Ishikawa (cell line): ENCODE measurements at regions not wholly inside any gene's neighbourhood (a gene's known extent, or its start where the extent isn't known, plus 50 kb on each side); places are given as distances from the start of the nearest gene placed in this dataset.

Experiments
- CEBPB ChIP-seq: IDR thresholded peaks from 2 replicates; pipeline ENCODE4 v1.6.1; 2012
- CREB1 ChIP-seq: IDR thresholded peaks from 2 replicates; pipeline ENCODE4 v1.6.1; 2012; ENCODE audit warnings: low read depth
- EGR1 ChIP-seq: IDR thresholded peaks from 2 replicates; pipeline ENCODE4 v1.6.1; 2012
- EP300 ChIP-seq: IDR thresholded peaks from 2 replicates; pipeline ENCODE4 v1.6.1; 2012; ENCODE audit warnings: borderline replicate concordance
- FOXM1 ChIP-seq: IDR thresholded peaks from 2 replicates; pipeline ENCODE4 v1.6.1; 2012; ENCODE audit warnings: low read depth, borderline replicate concordance
- NFIC ChIP-seq: IDR thresholded peaks from 2 replicates; pipeline ENCODE4 v1.6.1; 2012
- RAD21 ChIP-seq: IDR thresholded peaks from 2 replicates; pipeline ENCODE4 v1.6.1; 2012; ENCODE audit warnings: low read depth
- TAF1 ChIP-seq: IDR thresholded peaks from 2 replicates; pipeline ENCODE4 v1.6.1; 2012; ENCODE audit warnings: low read depth, mild to moderate bottlenecking
- TEAD4 ChIP-seq: IDR thresholded peaks from 2 replicates; pipeline ENCODE4 v1.6.1; 2012
- YY1 ChIP-seq: IDR thresholded peaks from 2 replicates; pipeline ENCODE4 v1.6.1; 2012; ENCODE audit warnings: low read depth
- ZBTB7A ChIP-seq: IDR thresholded peaks from 2 replicates; pipeline ENCODE4 v1.6.1; 2012; ENCODE audit warnings: low read depth
- TF ChIP-seq, protein P1 (sequence below): IDR thresholded peaks from 2 replicates; pipeline ENCODE4 v1.6.1; 2012
- TF ChIP-seq, protein P2 (sequence below): IDR thresholded peaks from 2 replicates; pipeline ENCODE4 v1.6.1; 2012
- TF ChIP-seq, protein P3 (sequence below): IDR thresholded peaks from 2 replicates; pipeline ENCODE4 v1.6.1; 2012; ENCODE audit warnings: low read depth, mild to moderate bottlenecking

DNA sequence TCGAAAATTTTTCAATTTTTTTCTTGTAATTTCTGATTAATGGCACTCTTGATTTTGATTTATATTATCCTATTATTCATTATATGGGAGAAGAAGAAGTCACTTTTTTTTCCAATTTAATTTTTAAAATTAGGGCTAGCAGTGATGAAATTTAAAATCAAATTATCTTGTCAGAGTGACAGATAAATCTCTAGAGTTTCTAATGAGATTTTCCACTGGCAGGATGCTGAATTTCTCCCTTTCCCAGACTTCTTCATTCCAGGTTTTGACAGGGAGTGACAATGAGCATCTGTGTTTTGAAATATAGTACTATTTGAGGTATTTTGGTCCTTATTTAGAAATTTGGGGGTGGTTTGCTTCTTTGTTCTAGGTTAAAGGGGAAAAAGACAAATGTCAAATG, 2274.1 kb downstream of the MAT2B start:
- TF ChIP-seq NFIC (no peak), EGR1 (no peak), EP300 (no peak), TAF1 (no peak), FOXM1 (no peak), YY1 (no peak), CREB1 (no peak), RAD21 (no peak), CEBPB (no peak), TEAD4 (no peak), ZBTB7A (no peak)
- TF ChIP-seq, protein P1, sequence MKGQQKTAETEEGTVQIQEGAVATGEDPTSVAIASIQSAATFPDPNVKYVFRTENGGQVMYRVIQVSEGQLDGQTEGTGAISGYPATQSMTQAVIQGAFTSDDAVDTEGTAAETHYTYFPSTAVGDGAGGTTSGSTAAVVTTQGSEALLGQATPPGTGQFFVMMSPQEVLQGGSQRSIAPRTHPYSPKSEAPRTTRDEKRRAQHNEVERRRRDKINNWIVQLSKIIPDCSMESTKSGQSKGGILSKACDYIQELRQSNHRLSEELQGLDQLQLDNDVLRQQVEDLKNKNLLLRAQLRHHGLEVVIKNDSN = no peak
- TF ChIP-seq, protein P2, sequence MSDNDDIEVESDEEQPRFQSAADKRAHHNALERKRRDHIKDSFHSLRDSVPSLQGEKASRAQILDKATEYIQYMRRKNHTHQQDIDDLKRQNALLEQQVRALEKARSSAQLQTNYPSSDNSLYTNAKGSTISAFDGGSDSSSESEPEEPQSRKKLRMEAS = no peak
- TF ChIP-seq, protein P3, sequence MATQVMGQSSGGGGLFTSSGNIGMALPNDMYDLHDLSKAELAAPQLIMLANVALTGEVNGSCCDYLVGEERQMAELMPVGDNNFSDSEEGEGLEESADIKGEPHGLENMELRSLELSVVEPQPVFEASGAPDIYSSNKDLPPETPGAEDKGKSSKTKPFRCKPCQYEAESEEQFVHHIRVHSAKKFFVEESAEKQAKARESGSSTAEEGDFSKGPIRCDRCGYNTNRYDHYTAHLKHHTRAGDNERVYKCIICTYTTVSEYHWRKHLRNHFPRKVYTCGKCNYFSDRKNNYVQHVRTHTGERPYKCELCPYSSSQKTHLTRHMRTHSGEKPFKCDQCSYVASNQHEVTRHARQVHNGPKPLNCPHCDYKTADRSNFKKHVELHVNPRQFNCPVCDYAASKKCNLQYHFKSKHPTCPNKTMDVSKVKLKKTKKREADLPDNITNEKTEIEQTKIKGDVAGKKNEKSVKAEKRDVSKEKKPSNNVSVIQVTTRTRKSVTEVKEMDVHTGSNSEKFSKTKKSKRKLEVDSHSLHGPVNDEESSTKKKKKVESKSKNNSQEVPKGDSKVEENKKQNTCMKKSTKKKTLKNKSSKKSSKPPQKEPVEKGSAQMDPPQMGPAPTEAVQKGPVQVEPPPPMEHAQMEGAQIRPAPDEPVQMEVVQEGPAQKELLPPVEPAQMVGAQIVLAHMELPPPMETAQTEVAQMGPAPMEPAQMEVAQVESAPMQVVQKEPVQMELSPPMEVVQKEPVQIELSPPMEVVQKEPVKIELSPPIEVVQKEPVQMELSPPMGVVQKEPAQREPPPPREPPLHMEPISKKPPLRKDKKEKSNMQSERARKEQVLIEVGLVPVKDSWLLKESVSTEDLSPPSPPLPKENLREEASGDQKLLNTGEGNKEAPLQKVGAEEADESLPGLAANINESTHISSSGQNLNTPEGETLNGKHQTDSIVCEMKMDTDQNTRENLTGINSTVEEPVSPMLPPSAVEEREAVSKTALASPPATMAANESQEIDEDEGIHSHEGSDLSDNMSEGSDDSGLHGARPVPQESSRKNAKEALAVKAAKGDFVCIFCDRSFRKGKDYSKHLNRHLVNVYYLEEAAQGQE = no peak
